Panc1 (cell line): ENCODE measurements at regions not wholly inside any gene's neighbourhood (a gene's known extent, or its start where the extent isn't known, plus 50 kb on each side); places are given as distances from the start of the nearest gene placed in this dataset.

Experiments
- CTCF ChIP-seq: fragments of 450-650 bp; IDR thresholded peaks from 2 replicates; pipeline ENCODE4 v1.5.1; 2017; ENCODE audit warnings: mild to moderate bottlenecking
- POLR2AphosphoS5 ChIP-seq: IDR thresholded peaks from 2 replicates; pipeline ENCODE4 v1.6.1; 2012; ENCODE audit warnings: mild to moderate bottlenecking, low read depth, low read length, moderate library complexity

GRCh38 chr5:163642904-163643303 is 137.5 kb downstream of the MAT2B start:
- TF ChIP-seq POLR2AphosphoS5 (no peak), CTCF (no peak)
